ENCODE measurements at regions not wholly inside any gene's neighbourhood (a gene's known extent, or its start where the extent isn't known, plus 50 kb on each side); places are given as distances from the start of the nearest gene placed in this dataset.
"Not testable (repeated sequence)": the region's sequence is repeated elsewhere in the genome, so short reads cannot be mapped to it uniquely, and the experiment has no call there.

GRCh38 chrX:150167482-150168324 is 195.4 kb upstream of the MAMLD1 start:
- no peak for DNase-seq

GRCh38 chrX:150182161-150182560 is 181.0 kb upstream of the MAMLD1 start:
- no peak for DNase-seq

GRCh38 chrX:150184491-150184890 is 178.6 kb upstream of the MAMLD1 start:
- no peak for DNase-seq

- no peak for DNase-seq
Measured at GRCh38 chrX:150185766-150186165, 177.4 kb upstream of the MAMLD1 start.

GRCh38 chrX:150192816-150193215 is 170.3 kb upstream of the MAMLD1 start:
- no peak for DNase-seq

DNA sequence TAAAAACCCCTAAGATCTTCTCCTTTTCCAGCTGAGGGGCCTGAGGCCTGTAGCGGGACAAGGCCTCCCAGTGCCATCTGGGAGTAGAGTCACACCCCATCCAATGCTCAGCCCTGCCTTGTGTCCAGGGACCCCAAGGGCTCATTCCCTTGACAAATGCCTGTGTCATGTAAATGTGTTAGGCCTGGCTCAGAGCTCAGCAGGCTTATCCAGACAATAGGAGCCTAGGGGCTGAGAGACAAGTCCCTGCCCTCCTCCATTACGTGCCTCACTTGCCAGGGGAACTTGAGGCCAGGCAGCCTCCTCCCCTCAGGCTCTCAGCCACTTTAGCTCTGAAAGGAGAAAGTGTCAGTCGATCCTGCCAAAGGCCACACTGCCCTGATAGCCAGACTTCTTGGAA is 166.8 kb upstream of the MAMLD1 start:
- no peak for DNase-seq

- no peak for DNase-seq
Measured at GRCh38 chrX:150197388-150197787, 165.7 kb upstream of the MAMLD1 start.

DNA sequence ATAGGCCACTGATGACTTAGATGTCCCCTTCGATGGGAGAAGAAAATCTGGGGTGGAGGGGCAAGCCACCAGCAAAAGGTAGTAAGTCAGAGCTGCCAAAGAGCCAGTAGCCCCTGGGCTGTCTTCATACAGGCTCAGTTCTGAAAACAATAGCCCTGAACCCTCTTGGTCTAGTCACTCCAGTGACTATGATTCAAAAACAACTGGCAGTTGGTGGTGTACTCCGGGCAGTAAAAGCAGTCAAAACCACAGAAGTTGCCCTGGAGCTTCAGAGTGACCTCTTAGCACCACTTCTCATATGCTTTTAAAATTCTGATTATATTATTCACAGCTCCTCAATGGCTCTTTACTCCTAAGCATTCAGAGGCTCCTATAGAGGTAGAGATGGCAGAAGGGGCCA is 164.3 kb upstream of the MAMLD1 start:
- DNase-seq: no peak

- DNase-seq: no peak
Measured at GRCh38 chrX:150199181-150199580, 163.9 kb upstream of the MAMLD1 start.

DNA sequence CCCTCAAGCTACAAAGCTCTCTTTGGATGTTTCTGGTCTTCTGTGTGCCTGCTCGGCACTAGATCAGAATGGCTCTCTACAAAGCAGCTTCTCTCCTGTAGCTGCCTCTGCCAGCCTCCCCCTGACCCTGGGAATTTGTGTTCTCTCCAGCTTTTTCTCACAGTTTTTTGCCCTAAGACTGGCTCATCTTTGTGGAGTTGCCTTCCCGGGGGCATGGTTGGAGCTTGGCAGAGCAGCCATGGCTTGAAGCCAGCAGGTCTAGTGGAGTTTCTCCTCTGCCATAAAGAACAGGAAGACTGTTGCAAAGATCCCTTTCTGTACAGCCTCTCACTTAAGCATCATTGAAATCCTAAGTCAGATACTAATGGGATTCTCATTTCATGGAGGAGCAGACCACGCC is 163.3 kb upstream of the MAMLD1 start:
- no peak for DNase-seq

DNA sequence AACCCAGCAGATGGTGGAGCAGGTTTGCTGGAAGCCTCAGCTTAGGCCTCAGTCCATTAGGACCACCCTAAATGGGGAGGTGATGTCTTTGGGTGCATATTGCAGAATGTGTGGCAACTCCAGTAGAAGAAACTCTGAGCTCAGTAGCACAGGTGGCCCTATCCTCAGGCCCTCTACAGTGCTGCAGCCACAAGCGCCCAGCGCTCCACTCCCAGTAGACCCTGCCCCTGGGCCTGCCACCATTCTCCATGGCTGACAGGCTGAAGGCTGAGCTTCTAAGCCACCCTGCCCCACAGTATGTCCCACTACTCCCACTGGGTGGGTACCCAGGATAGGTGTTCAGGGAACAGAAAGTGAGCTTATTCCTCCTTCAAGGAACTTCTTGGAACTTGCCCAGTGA is 162.8 kb upstream of the MAMLD1 start:
- no peak for DNase-seq

GRCh38 chrX:150200820-150201287 is 162.3 kb upstream of the MAMLD1 start:
- peak; percentile 66 for DNase-seq

GRCh38 chrX:150201391-150201790 is 161.7 kb upstream of the MAMLD1 start:
- DNase-seq: no peak

- DNase-seq: no peak
Measured at GRCh38 chrX:150201841-150202240, 161.3 kb upstream of the MAMLD1 start.

GRCh38 chrX:150202641-150203247 is 160.4 kb upstream of the MAMLD1 start:
- DNase-seq: no peak

GRCh38 chrX:150203248-150203645 is 159.9 kb upstream of the MAMLD1 start:
- DNase-seq: no peak

DNA sequence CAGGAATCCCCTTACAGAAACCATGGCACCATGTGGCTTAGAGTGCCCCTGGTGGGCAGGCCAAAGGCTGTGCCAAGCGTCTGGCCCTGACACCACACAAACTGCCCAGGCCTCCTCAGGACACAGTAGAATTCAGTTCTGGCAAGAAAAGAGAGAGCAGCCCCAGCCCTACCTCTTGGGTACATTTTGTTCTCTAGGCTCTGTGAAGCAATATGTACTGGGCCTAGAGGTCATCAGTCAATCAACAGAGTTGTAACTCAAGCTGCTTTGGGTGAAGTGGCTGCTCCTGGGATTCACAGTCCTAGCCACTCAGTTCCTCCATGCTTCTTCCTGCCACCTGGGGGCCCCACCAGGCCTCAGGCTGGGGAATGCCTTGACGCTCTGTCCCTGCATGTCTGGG is 158.1 kb upstream of the MAMLD1 start:
- no peak for DNase-seq

DNA sequence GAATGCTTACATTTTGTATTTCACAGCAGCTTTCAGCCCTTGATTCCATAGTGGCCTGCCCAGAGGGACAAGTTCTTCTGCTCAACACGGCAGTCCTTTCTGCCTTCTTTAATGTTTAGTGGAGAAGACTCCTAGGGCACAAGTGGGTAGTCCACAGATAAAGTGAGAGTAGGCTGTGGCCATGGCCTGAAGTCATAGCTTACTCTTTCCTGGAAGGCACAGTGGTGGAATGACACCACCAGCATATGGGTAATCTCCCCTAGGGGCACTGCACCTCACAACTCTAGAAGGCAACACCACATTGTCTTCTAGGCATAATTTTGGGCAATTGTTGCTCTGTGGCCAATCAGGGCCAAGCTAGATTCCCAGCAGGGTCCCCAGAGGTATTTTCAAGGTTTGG is 155.4 kb upstream of the MAMLD1 start:
- DNase-seq: no peak

- no peak for DNase-seq
Measured at GRCh38 chrX:150211988-150212387, 151.1 kb upstream of the MAMLD1 start.

GRCh38 chrX:150212672-150213480 is 150.2 kb upstream of the MAMLD1 start:
- no peak for DNase-seq

GRCh38 chrX:150213481-150214030 is 149.6 kb upstream of the MAMLD1 start:
- no peak for DNase-seq

GRCh38 chrX:150216000-150216399 is 147.1 kb upstream of the MAMLD1 start:
- not testable (repeated sequence) for DNase-seq

DNA sequence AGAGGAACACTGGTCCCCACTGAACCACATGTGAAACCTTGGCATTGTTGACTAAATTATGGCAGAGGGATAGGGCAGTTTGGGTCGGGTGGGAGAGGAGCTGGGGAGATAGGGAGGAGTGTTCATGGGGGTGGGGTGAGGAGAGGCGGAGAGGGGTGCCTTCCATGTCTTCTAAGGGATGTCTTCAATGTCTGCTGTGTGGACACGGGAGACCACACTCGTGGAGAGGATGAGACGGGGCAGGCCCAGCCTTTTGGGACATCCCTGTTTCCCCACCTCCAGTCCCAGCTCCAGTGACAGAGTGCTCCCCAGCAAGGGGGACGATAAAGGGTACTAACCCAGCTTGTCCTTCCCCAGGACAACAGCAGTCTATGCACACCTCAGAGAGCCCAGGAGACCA is 146.4 kb upstream of the MAMLD1 start:
- DNase-seq: no peak
